SK-N-SH (cell line): ENCODE measurements at regions not wholly inside any gene's neighbourhood (a gene's known extent, or its start where the extent isn't known, plus 50 kb on each side); places are given as distances from the start of the nearest gene placed in this dataset.

Experiments used
- CTCF ChIA-PET: fragments of 300-600, 350-600 bp; formaldehyde crosslinking; extraction: SDS; loops from one replicate; lab custom pipeline; 2021; lab: Yijun Ruan, JAX
- POLR2A ChIA-PET: fragments of 350-600 bp; sonication (Branson Sonifier 250); formaldehyde crosslinking; extraction: SDS; loops from one replicate; lab custom pipeline; 2020; ENCODE audit warnings: antibody characterized with exemption, inconsistent platforms; lab: Yijun Ruan, JAX
- DNase-seq: peaks from one replicate; pipeline ENCODE4 v3.0.0; 2012
- H2AFZ ChIP-seq: fragments of 200-600 bp; sonication (generic); 2 replicates; pipeline ENCODE4 v1.8.1; 2016; ENCODE audit warnings: antibody characterized with exemption, mild to moderate bottlenecking, low read depth
- H3F3A ChIP-seq: fragments of 200-600 bp; sonication (generic); replicated peaks from 2 replicates; pipeline ENCODE3; 2016; ENCODE audit warnings: antibody characterized with exemption, mild to moderate bottlenecking; ENCODE audit not compliant: insufficient read depth
- H3K27ac ChIP-seq, 2 experiments: fragments of 200-500 bp in 1 of 2; fragments of 200-600 bp in 1 of 2; sonication (Bioruptor generic) in 1 of 2; sonication (generic), shearing (Covaris generic) in 1 of 2; 2 replicates each; pipeline versions ENCODE4 v1.5.1 to v1.6.1; 2014 to 2016; ENCODE audit warnings: low read depth in 2 of 2, inconsistent platforms in 1 of 2, low read length in 1 of 2, mild to moderate bottlenecking in 1 of 2, mixed read lengths in 1 of 2
- H3K27me3 ChIP-seq: fragments of 200-600 bp; sonication (generic), shearing (Covaris generic); 2 replicates; pipeline ENCODE4 v1.6.1; 2016; ENCODE audit warnings: mixed run types; ENCODE audit not compliant: insufficient read depth
- H3K36me3 ChIP-seq, 2 experiments: fragments of 200-500 bp in 1 of 2; fragments of 200-600 bp in 1 of 2; sonication (Bioruptor generic) in 1 of 2; sonication (generic) in 1 of 2; replicated peaks in 1 of 2; 2 replicates each; pipeline versions ENCODE3 to v1.5.1; 2014 to 2016; ENCODE audit warnings: low read length in 1 of 2, mild to moderate bottlenecking in 1 of 2; ENCODE audit not compliant: insufficient read depth in 2 of 2, control insufficient read depth in 1 of 2
- H3K4me1 ChIP-seq, 2 experiments: fragments of 200-500 bp in 1 of 2; fragments of 200-600 bp in 1 of 2; sonication (Bioruptor generic) in 1 of 2; sonication (generic), shearing (Covaris generic) in 1 of 2; 2 replicates each; pipeline versions ENCODE4 v1.5.1 to v1.6.1; 2014 to 2016; ENCODE audit warnings: low read depth in 1 of 2, low read length in 1 of 2, mixed run types in 1 of 2; ENCODE audit not compliant: insufficient read depth in 2 of 2, control insufficient read depth in 1 of 2
- H3K4me2 ChIP-seq: fragments of 200-600 bp; sonication (generic), shearing (Covaris generic); 2 replicates; pipeline ENCODE4 v1.6.1; 2017; ENCODE audit warnings: mixed run types
- H3K4me3 ChIP-seq, 2 experiments: fragments of 200-500 bp in 1 of 2; fragments of 200-600 bp in 1 of 2; sonication (Bioruptor generic) in 1 of 2; sonication (generic), shearing (Covaris generic) in 1 of 2; 2 replicates each; pipeline versions ENCODE4 v1.5.1 to v1.8.1; 2014 to 2016; ENCODE audit warnings: low read depth in 2 of 2, inconsistent platforms in 1 of 2, low read length in 1 of 2, mild to moderate bottlenecking in 1 of 2, mixed read lengths in 1 of 2, moderate library complexity in 1 of 2
- H3K79me2 ChIP-seq: fragments of 200-600 bp; sonication (generic); 2 replicates; pipeline ENCODE4 v1.8.1; 2017; ENCODE audit warnings: mild to moderate bottlenecking; ENCODE audit not compliant: insufficient read depth
- H3K9ac ChIP-seq: fragments of 200-600 bp; sonication (generic); 2 replicates; pipeline ENCODE4 v1.6.1; 2017; ENCODE audit warnings: mixed run types
- H3K9me2 ChIP-seq: fragments of 200-600 bp; sonication (generic); 2 replicates; pipeline ENCODE4 v1.6.1; 2017; ENCODE audit warnings: mixed run types
- H3K9me3 ChIP-seq: fragments of 200-600 bp; sonication (generic); 2 replicates; pipeline ENCODE4 v1.6.1; 2017; ENCODE audit warnings: mixed run types, mild to moderate bottlenecking, moderate library complexity
- H4K20me1 ChIP-seq: fragments of 200-600 bp; sonication (generic); 2 replicates; pipeline ENCODE4 v1.6.1; 2017; ENCODE audit warnings: mild to moderate bottlenecking, mixed run types; ENCODE audit not compliant: insufficient read depth
- EP300 ChIP-seq, 2 experiments: IDR thresholded peaks; 2 replicates each; pipeline versions ENCODE4 v1.4.0 to v1.6.1; 2012; ENCODE audit warnings: borderline replicate concordance in 1 of 2, low read depth in 1 of 2, low read length in 1 of 2
- FOXJ3 ChIP-seq: sonication (generic); formaldehyde crosslinking; IDR thresholded peaks from 2 replicates; pipeline ENCODE4 v1.5.1; 2020; ENCODE audit warnings: mild to moderate bottlenecking, missing genetic modification reagents
- FOXM1 ChIP-seq: IDR thresholded peaks from 2 replicates; pipeline ENCODE4 v1.4.0; 2012; ENCODE audit warnings: low read depth, mild to moderate bottlenecking
- GATA2 ChIP-seq: sonication (generic); formaldehyde crosslinking; IDR thresholded peaks from 2 replicates; pipeline ENCODE4 v1.5.0; 2020; ENCODE audit warnings: mild to moderate bottlenecking, missing genetic modification reagents
- MEF2A ChIP-seq: IDR thresholded peaks from 2 replicates; pipeline ENCODE4 v1.4.0; 2012; ENCODE audit warnings: low read depth, borderline replicate concordance
- MXI1 ChIP-seq: IDR thresholded peaks from 2 replicates; pipeline ENCODE4 v1.6.1; 2012; ENCODE audit warnings: mild to moderate bottlenecking, low read depth, low read length, improper control_type of control experiment
- NRF1 ChIP-seq: IDR thresholded peaks from 2 replicates; pipeline ENCODE4 v1.6.1; 2012; ENCODE audit warnings: low read depth, mild to moderate bottlenecking, low read length
- PBX3 ChIP-seq: IDR thresholded peaks from 2 replicates; pipeline ENCODE4; 2012
- RCOR1 ChIP-seq: fragments of 150-350 bp; IDR thresholded peaks from 2 replicates; pipeline ENCODE4 v1.6.1; 2017; ENCODE audit warnings: antibody characterized with exemption, low read length
- SIN3A ChIP-seq: IDR thresholded peaks from 2 replicates; pipeline ENCODE4 v1.6.1; 2012; ENCODE audit warnings: low read depth, mild to moderate bottlenecking, low read length, moderate library complexity, borderline replicate concordance
- SMC3 ChIP-seq: IDR thresholded peaks from 2 replicates; pipeline ENCODE4 v1.6.1; 2012; ENCODE audit warnings: low read depth, low read length, improper control_type of control experiment
- TAF1 ChIP-seq: IDR thresholded peaks from 2 replicates; pipeline ENCODE4 v1.6.1; 2012; ENCODE audit warnings: low read depth, mild to moderate bottlenecking, low read length, moderate library complexity, borderline replicate concordance
- TCF12 ChIP-seq: IDR thresholded peaks from 2 replicates; pipeline ENCODE4 v1.4.0; 2012
- TEAD4 ChIP-seq: IDR thresholded peaks from 2 replicates; pipeline ENCODE4 v1.4.0; 2012; ENCODE audit warnings: mild to moderate bottlenecking, borderline replicate concordance; ENCODE audit not compliant: insufficient read depth
- YY1 ChIP-seq: IDR thresholded peaks from 2 replicates; pipeline ENCODE4 v1.4.0; 2012; ENCODE audit warnings: low read depth, mild to moderate bottlenecking
- ZBTB33 ChIP-seq: IDR thresholded peaks from 2 replicates; pipeline ENCODE4 v1.4.0; 2012; ENCODE audit warnings: low read depth, borderline replicate concordance
- TF ChIP-seq, protein P1 (sequence below): IDR thresholded peaks from 2 replicates; pipeline ENCODE4 v1.4.0; 2012; ENCODE audit warnings: low read depth
- TF ChIP-seq, protein P2 (sequence below): fragments of 200-600 bp; sonication (generic); IDR thresholded peaks from 2 replicates; pipeline ENCODE4 v1.6.1; 2017; ENCODE audit warnings: antibody characterized with exemption, mild to moderate bottlenecking, moderate library complexity
- TF ChIP-seq, protein P3 (sequence below): IDR thresholded peaks from 2 replicates; pipeline ENCODE4 v1.4.0; 2012; ENCODE audit warnings: low read depth, borderline replicate concordance

- TF ChIP-seq SIN3A = no peak
Observed at GRCh38 chr6:66032626-66033025, 325.6 kb upstream of the EYS start (continued).

DNA sequence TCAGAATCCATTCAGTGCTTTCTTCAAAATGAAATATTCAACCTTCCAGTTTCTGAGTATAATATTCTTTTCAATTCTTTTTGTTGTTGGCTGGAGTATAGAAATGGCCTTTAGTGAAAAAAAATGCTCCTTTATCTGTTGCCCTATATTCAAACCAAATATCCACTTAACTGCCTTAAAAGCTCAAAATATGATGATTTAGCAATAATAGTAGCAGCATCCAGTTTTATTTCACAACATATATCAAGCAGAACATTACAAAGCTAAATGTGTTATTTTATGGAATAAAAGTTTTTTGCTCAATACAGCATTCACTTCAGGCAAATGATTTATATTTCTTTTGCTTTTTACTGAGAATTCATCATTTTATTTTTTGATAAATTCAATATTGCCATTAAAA lies 322.4 kb upstream of the EYS start:
- Histone ChIP-seq H3F3A (no peaks in the 10 kb centered on the region), H3K9me3 (no peaks in the 10 kb centered on the region), H3K4me1 (no peaks in the 10 kb centered on the region), H3K9ac (no peak overlapping the region), H3K9me2 (no peaks in the 10 kb centered on the region), H3K27me3 (no peaks in the 10 kb centered on the region), H3K4me3 (no peak overlapping the region), H3K4me2 (no peak overlapping the region), H3K36me3 (no peaks in the 10 kb centered on the region), H3K27ac (no peak overlapping the region), H2AFZ (no peak overlapping the region), H3K79me2 (no peaks in the 10 kb centered on the region), H4K20me1 (no peaks in the 10 kb centered on the region)
- CTCF ChIA-PET = no interaction called here
- TF ChIP-seq GATA2 (CRISPR knock-in tag) (no peak), MXI1 (no peak), YY1 (no peak), FOXM1 (no peak), PBX3 (no peak), TCF12 (no peak), MEF2A (no peak), SMC3 (no peak), TAF1 (no peak), RCOR1 (no peak), SIN3A (no peak), FOXJ3 (no peak), EP300 (IDR thresholded peaks at IDR 0.05; ENCODE audit: borderline replicate concordance in 1 of 2, low read depth in 1 of 2, low read length in 1 of 2) (no peak), NRF1 (no peak), ZBTB33 (no peak), TEAD4 (no peak)
- TF ChIP-seq, protein P1, sequence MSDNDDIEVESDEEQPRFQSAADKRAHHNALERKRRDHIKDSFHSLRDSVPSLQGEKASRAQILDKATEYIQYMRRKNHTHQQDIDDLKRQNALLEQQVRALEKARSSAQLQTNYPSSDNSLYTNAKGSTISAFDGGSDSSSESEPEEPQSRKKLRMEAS = no peak
- TF ChIP-seq, protein P2, sequence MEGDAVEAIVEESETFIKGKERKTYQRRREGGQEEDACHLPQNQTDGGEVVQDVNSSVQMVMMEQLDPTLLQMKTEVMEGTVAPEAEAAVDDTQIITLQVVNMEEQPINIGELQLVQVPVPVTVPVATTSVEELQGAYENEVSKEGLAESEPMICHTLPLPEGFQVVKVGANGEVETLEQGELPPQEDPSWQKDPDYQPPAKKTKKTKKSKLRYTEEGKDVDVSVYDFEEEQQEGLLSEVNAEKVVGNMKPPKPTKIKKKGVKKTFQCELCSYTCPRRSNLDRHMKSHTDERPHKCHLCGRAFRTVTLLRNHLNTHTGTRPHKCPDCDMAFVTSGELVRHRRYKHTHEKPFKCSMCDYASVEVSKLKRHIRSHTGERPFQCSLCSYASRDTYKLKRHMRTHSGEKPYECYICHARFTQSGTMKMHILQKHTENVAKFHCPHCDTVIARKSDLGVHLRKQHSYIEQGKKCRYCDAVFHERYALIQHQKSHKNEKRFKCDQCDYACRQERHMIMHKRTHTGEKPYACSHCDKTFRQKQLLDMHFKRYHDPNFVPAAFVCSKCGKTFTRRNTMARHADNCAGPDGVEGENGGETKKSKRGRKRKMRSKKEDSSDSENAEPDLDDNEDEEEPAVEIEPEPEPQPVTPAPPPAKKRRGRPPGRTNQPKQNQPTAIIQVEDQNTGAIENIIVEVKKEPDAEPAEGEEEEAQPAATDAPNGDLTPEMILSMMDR = no peak
- TF ChIP-seq, protein P3, sequence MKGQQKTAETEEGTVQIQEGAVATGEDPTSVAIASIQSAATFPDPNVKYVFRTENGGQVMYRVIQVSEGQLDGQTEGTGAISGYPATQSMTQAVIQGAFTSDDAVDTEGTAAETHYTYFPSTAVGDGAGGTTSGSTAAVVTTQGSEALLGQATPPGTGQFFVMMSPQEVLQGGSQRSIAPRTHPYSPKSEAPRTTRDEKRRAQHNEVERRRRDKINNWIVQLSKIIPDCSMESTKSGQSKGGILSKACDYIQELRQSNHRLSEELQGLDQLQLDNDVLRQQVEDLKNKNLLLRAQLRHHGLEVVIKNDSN = no peak
- POLR2A ChIA-PET = no interaction called here
- no peak for DNase-seq
